NB4 (cell line): ENCODE measurements at regions not wholly inside any gene's neighbourhood (a gene's known extent, or its start where the extent isn't known, plus 50 kb on each side); places are given as distances from the start of the nearest gene placed in this dataset.

ENCODE experiments used
- DNase-seq: peaks from one replicate; pipeline ENCODE4 v3.0.0; 2010; ENCODE audit warnings: low read depth
- H3K4me3 ChIP-seq: one replicate; pipeline ENCODE4 v1.5.1; 2011; ENCODE audit warnings: mild to moderate bottlenecking, low read depth, low read length, moderate library complexity
- CTCF ChIP-seq: IDR thresholded peaks from one replicate; pipeline ENCODE4 v1.5.1; 2012; ENCODE audit warnings: low read depth, low read length
- MYC ChIP-seq: IDR thresholded peaks from 2 replicates; pipeline ENCODE4 v1.6.1; 2011; ENCODE audit warnings: low read depth, low read length
- POLR2A ChIP-seq: IDR thresholded peaks from 2 replicates; pipeline ENCODE4 v1.6.1; 2011; ENCODE audit warnings: mild to moderate bottlenecking; ENCODE audit not compliant: insufficient read length; ENCODE audit errors: extremely low read depth
- TF ChIP-seq, protein P1 (sequence below): IDR thresholded peaks from 2 replicates; pipeline ENCODE4 v1.6.1; 2011; ENCODE audit warnings: low read depth, low read length

- no peak overlapping the region for H3K4me3 ChIP-seq
- no peak for TF ChIP-seq CTCF
- TF ChIP-seq POLR2A: no peak
- TF ChIP-seq MYC: no peak
- TF ChIP-seq, protein P1, sequence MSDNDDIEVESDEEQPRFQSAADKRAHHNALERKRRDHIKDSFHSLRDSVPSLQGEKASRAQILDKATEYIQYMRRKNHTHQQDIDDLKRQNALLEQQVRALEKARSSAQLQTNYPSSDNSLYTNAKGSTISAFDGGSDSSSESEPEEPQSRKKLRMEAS: no peak
- DNase-seq: no peak
Measured at GRCh38 chr11:28471537-28471936, 363.3 kb downstream of the METTL15 start.

GRCh38 chr11:28470180-28470579, 362.0 kb downstream of the METTL15 start:
- no peak for TF ChIP-seq MYC
- TF ChIP-seq CTCF: no peak
- TF ChIP-seq, protein P1: no peak
- no peak for TF ChIP-seq POLR2A
- no peak overlapping the region for H3K4me3 ChIP-seq
- no peak for DNase-seq

DNA sequence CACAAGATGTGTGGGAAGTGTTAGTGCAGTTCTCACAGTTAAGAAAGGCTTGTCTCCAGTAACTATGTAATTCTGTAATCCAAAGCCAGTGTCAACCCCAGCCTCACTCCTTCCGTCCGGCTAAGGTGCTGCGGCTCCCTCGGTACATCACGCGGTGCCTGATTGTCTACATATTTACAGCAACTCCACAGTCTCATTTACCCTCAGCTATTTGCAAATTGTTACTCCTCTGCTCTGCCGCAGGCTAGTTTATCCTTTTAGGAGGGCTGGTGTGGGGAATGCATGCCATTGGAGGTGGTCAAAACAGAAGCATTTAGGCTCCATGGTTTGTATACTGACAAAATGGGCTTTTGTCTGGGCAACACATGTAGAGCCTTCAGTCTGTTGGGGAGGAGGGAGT, 358.3 kb downstream of the METTL15 start:
- TF ChIP-seq, protein P1: no peak
- TF ChIP-seq MYC: no peak
- no peak for TF ChIP-seq CTCF
- no peak for TF ChIP-seq POLR2A
- DNase-seq: no peak
- H3K4me3 ChIP-seq: no peak overlapping the region

- DNase-seq: no peak
- TF ChIP-seq CTCF: no peak
- TF ChIP-seq, protein P1: no peak
- no peak for TF ChIP-seq MYC
- TF ChIP-seq POLR2A: no peak
Measured at GRCh38 chr11:28464252-28464867, 356.2 kb downstream of the METTL15 start.

DNA sequence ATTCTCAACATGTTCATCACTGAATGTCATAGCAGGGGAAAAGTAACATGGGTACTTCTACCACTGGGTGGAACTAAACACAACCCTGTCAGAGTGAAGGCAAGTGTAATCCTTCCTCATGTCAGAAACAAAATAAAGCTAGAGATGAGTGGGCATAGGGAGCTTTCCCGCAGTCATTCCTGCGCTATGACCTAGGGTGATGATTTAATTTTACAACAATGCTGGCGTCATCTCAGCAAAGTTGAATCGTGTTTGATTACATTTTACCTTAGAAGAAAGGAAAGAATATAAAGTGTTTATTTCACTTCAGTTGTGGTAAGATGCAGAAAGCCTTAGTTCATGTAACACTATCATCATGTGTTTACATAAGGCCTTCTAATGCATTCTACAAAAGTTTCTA, 355.6 kb downstream of the METTL15 start:
- TF ChIP-seq POLR2A (no peak), CTCF (no peak), MYC (no peak)
- TF ChIP-seq, protein P1: no peak
- no peak overlapping the region for H3K4me3 ChIP-seq
- no peak for DNase-seq

More at GRCh38 chr11:28464252-28464867, 356.2 kb downstream of the METTL15 start:
- H3K4me3 ChIP-seq: no peak overlapping the region
